SK-N-SH treated with all-trans-retinoic acid at 6 μM for 48 hours (cell line): ENCODE measurements at regions not wholly inside any gene's neighbourhood (a gene's known extent, or its start where the extent isn't known, plus 50 kb on each side); places are given as distances from the start of the nearest gene placed in this dataset.
"Not testable (repeated sequence)": the region's sequence is repeated elsewhere in the genome, so short reads cannot be mapped to it uniquely, and the experiment has no call there.

Source experiments
- ESRRG ChIP-seq: fragments of 250-450 bp; sonication (Bioruptor Pico); IDR thresholded peaks from 2 replicates; pipeline ENCODE4 v1.6.1; 2021; ENCODE audit warnings: mild to moderate bottlenecking
- ISL1 ChIP-seq: fragments of 250-450 bp; sonication (Bioruptor Pico); IDR thresholded peaks from 2 replicates; pipeline ENCODE4 v2.1.2; 2022; ENCODE audit warnings: mild to moderate bottlenecking, moderate library complexity
- OSR1 ChIP-seq: fragments of 250-450 bp; sonication (Bioruptor Pico); IDR thresholded peaks from 2 replicates; pipeline ENCODE4 v1.8.0; 2022; ENCODE audit warnings: moderate library complexity, mild to moderate bottlenecking, inconsistent platforms
- RARB ChIP-seq: fragments of 250-450 bp; sonication (Bioruptor Pico); IDR thresholded peaks from 2 replicates; pipeline ENCODE4 v1.8.0; 2021; ENCODE audit warnings: mild to moderate bottlenecking, moderate library complexity
- SNAI2 ChIP-seq: fragments of 250-450 bp; sonication (Bioruptor Pico); IDR thresholded peaks from 2 replicates; pipeline ENCODE4 v1.5.0; 2020; ENCODE audit warnings: mild to moderate bottlenecking, moderate library complexity
- TCF4 ChIP-seq: fragments of 250-450 bp; sonication (Bioruptor Pico); IDR thresholded peaks from 2 replicates; pipeline ENCODE4 v1.8.0; 2021; ENCODE audit warnings: mild to moderate bottlenecking, moderate library complexity, borderline replicate concordance
- ZFP30 ChIP-seq: fragments of 450-650 bp; formaldehyde crosslinking; IDR thresholded peaks from 2 replicates; pipeline ENCODE4 v1.5.0; 2022; ENCODE audit warnings: mild to moderate bottlenecking, moderate library complexity
- ZNF565 ChIP-seq: fragments of 450-650 bp; formaldehyde crosslinking; conservative IDR thresholded peaks from 2 replicates; pipeline ENCODE4 v1.5.0; 2020; ENCODE audit warnings: low read depth, mild to moderate bottlenecking, moderate library complexity
- ZNF70 ChIP-seq: fragments of 450-650 bp; formaldehyde crosslinking; IDR thresholded peaks from 2 replicates; pipeline ENCODE4 v1.5.0; 2020; ENCODE audit warnings: mild to moderate bottlenecking, moderate library complexity
- TF ChIP-seq, protein P1 (sequence below): fragments of 250-450 bp; sonication (Bioruptor Pico); IDR thresholded peaks from 2 replicates; pipeline ENCODE4 v1.5.1; 2020; ENCODE audit warnings: low read depth, mild to moderate bottlenecking, moderate library complexity
- TF ChIP-seq, protein P2 (sequence below): fragments of 250-450 bp; sonication (Bioruptor Pico); IDR thresholded peaks from 2 replicates; pipeline ENCODE4 v1.8.0; 2021; ENCODE audit warnings: low read depth, mild to moderate bottlenecking, moderate library complexity, borderline replicate concordance
- TF ChIP-seq, protein P3 (sequence below): fragments of 250-450 bp; sonication (Bioruptor Pico); IDR thresholded peaks from 2 replicates; pipeline ENCODE4 v1.5.0; 2020; ENCODE audit warnings: mild to moderate bottlenecking, moderate library complexity
- TF ChIP-seq, protein P4 (sequence below): fragments of 250-450 bp; sonication (Bioruptor Pico); IDR thresholded peaks from 2 replicates; pipeline ENCODE4 v1.5.1; 2021; ENCODE audit warnings: mild to moderate bottlenecking, moderate library complexity

DNA sequence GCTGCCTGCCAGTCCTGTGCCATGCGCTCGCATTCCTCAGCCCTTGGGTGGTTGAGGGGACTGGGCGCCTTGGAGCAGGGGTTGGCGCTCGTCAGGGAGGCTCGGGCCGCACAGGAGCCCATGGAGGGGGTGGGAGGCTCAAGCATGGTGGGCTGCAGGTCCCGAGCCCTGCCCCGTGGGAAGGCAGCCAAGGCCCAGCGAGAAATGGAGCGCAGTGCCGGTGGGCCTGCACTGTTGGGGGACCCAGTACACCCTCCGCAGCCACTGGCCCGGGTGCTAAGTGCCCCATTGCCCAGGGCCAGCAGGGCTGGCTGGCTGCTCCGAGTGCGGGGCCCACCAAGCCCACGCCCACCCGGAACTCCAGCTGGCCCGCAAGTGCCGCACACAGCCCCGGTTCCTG, 390.8 kb upstream of the ANKRD30A start:
- TF ChIP-seq OSR1, ZFP30, RARB, SNAI2, ISL1, ESRRG, ZNF70, TCF4, ZNF565 (CRISPR knock-in tag): not testable (repeated sequence)
- TF ChIP-seq, protein P1, sequence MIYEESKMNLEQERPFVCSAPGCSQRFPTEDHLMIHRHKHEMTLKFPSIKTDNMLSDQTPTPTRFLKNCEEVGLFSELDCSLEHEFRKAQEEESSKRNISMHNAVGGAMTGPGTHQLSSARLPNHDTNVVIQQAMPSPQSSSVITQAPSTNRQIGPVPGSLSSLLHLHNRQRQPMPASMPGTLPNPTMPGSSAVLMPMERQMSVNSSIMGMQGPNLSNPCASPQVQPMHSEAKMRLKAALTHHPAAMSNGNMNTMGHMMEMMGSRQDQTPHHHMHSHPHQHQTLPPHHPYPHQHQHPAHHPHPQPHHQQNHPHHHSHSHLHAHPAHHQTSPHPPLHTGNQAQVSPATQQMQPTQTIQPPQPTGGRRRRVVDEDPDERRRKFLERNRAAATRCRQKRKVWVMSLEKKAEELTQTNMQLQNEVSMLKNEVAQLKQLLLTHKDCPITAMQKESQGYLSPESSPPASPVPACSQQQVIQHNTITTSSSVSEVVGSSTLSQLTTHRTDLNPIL, result not testable (repeated sequence)
- TF ChIP-seq, protein P2, sequence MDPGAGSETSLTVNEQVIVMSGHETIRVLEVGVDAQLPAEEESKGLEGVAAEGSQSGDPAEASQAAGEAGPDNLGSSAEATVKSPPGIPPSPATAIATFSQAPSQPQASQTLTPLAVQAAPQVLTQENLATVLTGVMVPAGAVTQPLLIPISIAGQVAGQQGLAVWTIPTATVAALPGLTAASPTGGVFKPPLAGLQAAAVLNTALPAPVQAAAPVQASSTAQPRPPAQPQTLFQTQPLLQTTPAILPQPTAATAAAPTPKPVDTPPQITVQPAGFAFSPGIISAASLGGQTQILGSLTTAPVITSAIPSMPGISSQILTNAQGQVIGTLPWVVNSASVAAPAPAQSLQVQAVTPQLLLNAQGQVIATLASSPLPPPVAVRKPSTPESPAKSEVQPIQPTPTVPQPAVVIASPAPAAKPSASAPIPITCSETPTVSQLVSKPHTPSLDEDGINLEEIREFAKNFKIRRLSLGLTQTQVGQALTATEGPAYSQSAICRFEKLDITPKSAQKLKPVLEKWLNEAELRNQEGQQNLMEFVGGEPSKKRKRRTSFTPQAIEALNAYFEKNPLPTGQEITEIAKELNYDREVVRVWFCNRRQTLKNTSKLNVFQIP, result not testable (repeated sequence)
- TF ChIP-seq, protein P3, sequence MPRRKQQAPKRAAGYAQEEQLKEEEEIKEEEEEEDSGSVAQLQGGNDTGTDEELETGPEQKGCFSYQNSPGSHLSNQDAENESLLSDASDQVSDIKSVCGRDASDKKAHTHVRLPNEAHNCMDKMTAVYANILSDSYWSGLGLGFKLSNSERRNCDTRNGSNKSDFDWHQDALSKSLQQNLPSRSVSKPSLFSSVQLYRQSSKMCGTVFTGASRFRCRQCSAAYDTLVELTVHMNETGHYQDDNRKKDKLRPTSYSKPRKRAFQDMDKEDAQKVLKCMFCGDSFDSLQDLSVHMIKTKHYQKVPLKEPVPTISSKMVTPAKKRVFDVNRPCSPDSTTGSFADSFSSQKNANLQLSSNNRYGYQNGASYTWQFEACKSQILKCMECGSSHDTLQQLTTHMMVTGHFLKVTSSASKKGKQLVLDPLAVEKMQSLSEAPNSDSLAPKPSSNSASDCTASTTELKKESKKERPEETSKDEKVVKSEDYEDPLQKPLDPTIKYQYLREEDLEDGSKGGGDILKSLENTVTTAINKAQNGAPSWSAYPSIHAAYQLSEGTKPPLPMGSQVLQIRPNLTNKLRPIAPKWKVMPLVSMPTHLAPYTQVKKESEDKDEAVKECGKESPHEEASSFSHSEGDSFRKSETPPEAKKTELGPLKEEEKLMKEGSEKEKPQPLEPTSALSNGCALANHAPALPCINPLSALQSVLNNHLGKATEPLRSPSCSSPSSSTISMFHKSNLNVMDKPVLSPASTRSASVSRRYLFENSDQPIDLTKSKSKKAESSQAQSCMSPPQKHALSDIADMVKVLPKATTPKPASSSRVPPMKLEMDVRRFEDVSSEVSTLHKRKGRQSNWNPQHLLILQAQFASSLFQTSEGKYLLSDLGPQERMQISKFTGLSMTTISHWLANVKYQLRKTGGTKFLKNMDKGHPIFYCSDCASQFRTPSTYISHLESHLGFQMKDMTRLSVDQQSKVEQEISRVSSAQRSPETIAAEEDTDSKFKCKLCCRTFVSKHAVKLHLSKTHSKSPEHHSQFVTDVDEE (CRISPR knock-in tag), result not testable (repeated sequence)
- TF ChIP-seq, protein P4, sequence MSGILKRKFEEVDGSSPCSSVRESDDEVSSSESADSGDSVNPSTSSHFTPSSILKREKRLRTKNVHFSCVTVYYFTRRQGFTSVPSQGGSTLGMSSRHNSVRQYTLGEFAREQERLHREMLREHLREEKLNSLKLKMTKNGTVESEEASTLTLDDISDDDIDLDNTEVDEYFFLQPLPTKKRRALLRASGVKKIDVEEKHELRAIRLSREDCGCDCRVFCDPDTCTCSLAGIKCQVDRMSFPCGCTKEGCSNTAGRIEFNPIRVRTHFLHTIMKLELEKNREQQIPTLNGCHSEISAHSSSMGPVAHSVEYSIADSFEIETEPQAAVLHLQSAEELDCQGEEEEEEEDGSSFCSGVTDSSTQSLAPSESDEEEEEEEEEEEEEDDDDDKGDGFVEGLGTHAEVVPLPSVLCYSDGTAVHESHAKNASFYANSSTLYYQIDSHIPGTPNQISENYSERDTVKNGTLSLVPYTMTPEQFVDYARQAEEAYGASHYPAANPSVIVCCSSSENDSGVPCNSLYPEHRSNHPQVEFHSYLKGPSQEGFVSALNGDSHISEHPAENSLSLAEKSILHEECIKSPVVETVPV, result not testable (repeated sequence)
